HG03175 (cell line): ENCODE measurements at regions not wholly inside any gene's neighbourhood (a gene's known extent, or its start where the extent isn't known, plus 50 kb on each side); places are given as distances from the start of the nearest gene placed in this dataset.
A peak's percentile ranks its signal among the peaks of the same experiment; 100 is the strongest.
"Not testable (repeated sequence)": the region's sequence is repeated elsewhere in the genome, so short reads cannot be mapped to it uniquely, and the experiment has no call there.

Source experiments
- ATAC-seq: cut with Tn5 transposase; IDR thresholded peaks from one replicate; pipeline ENCODE4 v1.9.1; 2021; ENCODE audit warnings: mild to moderate bottlenecking, moderate library complexity; ENCODE audit not compliant: unreplicated experiment

GRCh38 chr3:118635711-118636110 lies 398.9 kb downstream of the IGSF11 start:
- ATAC-seq = no peak

- no peak for ATAC-seq
Measured at GRCh38 chr3:118636841-118637240, 397.8 kb downstream of the IGSF11 start.

- no peak for ATAC-seq
Measured at GRCh38 chr3:118637846-118638245, 396.8 kb downstream of the IGSF11 start.

- peak; percentile 93 for ATAC-seq
Measured at GRCh38 chr3:118641608-118642007, 393.0 kb downstream of the IGSF11 start.

- ATAC-seq = no peak
Measured at GRCh38 chr3:118671192-118671591, 363.5 kb downstream of the IGSF11 start.

- ATAC-seq = no peak
Measured at GRCh38 chr3:118675305-118675704, 359.3 kb downstream of the IGSF11 start.

- ATAC-seq = not testable (repeated sequence)
Measured at GRCh38 chr3:118678663-118679062, 356.0 kb downstream of the IGSF11 start.

GRCh38 chr3:118682921-118683320 lies 351.7 kb downstream of the IGSF11 start:
- ATAC-seq = no peak

- ATAC-seq = no peak
Measured at GRCh38 chr3:118683636-118684035, 351.0 kb downstream of the IGSF11 start.

GRCh38 chr3:118688396-118688884 lies 346.2 kb downstream of the IGSF11 start:
- ATAC-seq = no peak

GRCh38 chr3:118692416-118692815 lies 342.2 kb downstream of the IGSF11 start:
- no peak for ATAC-seq

- no peak for ATAC-seq
Measured at GRCh38 chr3:118705487-118706219, 329.0 kb downstream of the IGSF11 start.

- no peak for ATAC-seq
Measured at GRCh38 chr3:118707991-118708390, 326.7 kb downstream of the IGSF11 start.

- ATAC-seq = no peak
Measured at GRCh38 chr3:118710532-118710931, 324.1 kb downstream of the IGSF11 start.

GRCh38 chr3:118713502-118714207 lies 321.0 kb downstream of the IGSF11 start:
- ATAC-seq = no peak

- no peak for ATAC-seq
Measured at GRCh38 chr3:118714800-118715199, 319.8 kb downstream of the IGSF11 start.

GRCh38 chr3:118729546-118729945 lies 305.1 kb downstream of the IGSF11 start:
- ATAC-seq = no peak

- no peak for ATAC-seq
Measured at GRCh38 chr3:118734664-118735063, 300.0 kb downstream of the IGSF11 start.

GRCh38 chr3:118736107-118736506 lies 298.5 kb downstream of the IGSF11 start:
- no peak for ATAC-seq

GRCh38 chr3:118740722-118741290 lies 293.8 kb downstream of the IGSF11 start:
- no peak for ATAC-seq

- ATAC-seq = no peak
Measured at GRCh38 chr3:118742760-118743159, 291.9 kb downstream of the IGSF11 start.

- ATAC-seq = no peak
Measured at GRCh38 chr3:118744186-118744585, 290.5 kb downstream of the IGSF11 start.
